GM10266 (cell line): ENCODE measurements at regions not wholly inside any gene's neighbourhood (a gene's known extent, or its start where the extent isn't known, plus 50 kb on each side); places are given as distances from the start of the nearest gene placed in this dataset.
"Not testable (repeated sequence)": the region's sequence is repeated elsewhere in the genome, so short reads cannot be mapped to it uniquely, and the experiment has no call there.

Experiments
- DNase-seq: peaks from one replicate; pipeline ENCODE4 v3.0.0; 2012; ENCODE audit errors: extremely low spot score
- TF ChIP-seq, protein P1 (sequence below): IDR thresholded peaks from 2 replicates; pipeline ENCODE4 v1.5.1; 2012; ENCODE audit warnings: mild to moderate bottlenecking, low read depth; ENCODE audit not compliant: control insufficient read depth, insufficient read depth; ENCODE audit errors: missing control alignments

DNA sequence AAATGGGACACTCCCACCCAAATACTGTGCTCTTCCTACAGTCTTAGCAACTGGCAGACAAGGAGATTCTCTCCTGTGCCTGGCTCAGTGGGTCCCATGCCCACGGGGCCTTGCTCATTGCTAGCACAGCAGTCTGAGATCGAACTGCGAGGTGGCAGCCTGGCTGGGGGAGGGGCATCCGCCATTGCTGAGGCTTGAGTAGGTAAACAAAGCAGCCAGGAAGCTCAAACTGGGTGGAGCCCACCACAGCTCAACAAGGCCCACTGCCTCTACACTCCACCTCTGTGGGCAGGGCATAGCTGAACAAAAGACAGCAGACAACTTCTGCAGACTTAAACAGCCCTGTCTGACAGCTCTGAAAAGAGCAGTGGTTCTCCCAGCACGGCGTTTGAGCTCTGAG lies 174.8 kb downstream of the COL12A1 start:
- DNase-seq, result not testable (repeated sequence)

GRCh38 chr6:75029333-75029732 lies 176.5 kb downstream of the COL12A1 start:
- TF ChIP-seq, protein P1, sequence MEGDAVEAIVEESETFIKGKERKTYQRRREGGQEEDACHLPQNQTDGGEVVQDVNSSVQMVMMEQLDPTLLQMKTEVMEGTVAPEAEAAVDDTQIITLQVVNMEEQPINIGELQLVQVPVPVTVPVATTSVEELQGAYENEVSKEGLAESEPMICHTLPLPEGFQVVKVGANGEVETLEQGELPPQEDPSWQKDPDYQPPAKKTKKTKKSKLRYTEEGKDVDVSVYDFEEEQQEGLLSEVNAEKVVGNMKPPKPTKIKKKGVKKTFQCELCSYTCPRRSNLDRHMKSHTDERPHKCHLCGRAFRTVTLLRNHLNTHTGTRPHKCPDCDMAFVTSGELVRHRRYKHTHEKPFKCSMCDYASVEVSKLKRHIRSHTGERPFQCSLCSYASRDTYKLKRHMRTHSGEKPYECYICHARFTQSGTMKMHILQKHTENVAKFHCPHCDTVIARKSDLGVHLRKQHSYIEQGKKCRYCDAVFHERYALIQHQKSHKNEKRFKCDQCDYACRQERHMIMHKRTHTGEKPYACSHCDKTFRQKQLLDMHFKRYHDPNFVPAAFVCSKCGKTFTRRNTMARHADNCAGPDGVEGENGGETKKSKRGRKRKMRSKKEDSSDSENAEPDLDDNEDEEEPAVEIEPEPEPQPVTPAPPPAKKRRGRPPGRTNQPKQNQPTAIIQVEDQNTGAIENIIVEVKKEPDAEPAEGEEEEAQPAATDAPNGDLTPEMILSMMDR, result no peak
- no peak for DNase-seq

GRCh38 chr6:75025371-75025770 lies 180.5 kb downstream of the COL12A1 start:
- TF ChIP-seq, protein P1, result no peak
- DNase-seq, result no peak

- TF ChIP-seq, protein P1, result no peak
- DNase-seq, result no peak
These were observed 181.0 kb downstream of the COL12A1 start for GRCh38 chr6:75024828-75025227.

DNA sequence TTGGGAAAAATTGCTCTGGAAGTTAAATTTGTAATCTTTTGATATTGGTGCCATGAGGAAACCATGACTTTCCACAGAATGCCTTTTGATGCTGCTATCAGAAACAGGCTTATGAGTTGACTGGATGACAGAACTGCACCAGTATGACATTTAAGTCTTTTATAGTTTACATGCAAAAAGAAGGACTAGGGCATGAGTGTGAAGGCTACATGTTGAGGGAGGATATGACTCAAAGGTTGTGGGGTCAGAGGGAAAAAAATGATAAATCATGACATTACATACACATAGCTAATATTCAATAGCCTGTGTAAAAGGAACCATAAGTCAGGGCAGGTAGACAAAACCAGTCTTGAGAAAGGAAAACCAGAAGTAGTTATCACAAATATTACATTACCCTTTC lies 182.2 kb downstream of the COL12A1 start:
- TF ChIP-seq, protein P1, result no peak
- DNase-seq, result no peak

DNA sequence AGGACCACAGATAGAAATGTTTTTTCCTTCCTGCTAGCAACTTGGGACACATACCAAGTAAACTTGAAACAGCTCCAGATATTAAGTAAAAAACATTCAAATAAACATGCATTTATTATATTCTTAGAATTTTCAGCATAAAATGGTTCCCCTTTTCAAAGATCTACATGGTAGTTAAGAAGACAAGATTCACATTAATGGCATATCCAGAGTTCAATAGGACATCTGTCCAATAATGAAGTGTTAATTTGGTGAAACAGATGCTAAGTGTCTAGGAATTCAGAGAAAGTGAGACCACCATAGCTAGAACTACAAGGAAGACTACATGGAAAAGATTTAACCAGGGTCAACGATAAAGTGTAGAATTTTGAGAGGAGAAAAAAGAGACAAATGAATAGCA lies 184.9 kb downstream of the COL12A1 start:
- TF ChIP-seq, protein P1, result no peak
- no peak for DNase-seq

DNA sequence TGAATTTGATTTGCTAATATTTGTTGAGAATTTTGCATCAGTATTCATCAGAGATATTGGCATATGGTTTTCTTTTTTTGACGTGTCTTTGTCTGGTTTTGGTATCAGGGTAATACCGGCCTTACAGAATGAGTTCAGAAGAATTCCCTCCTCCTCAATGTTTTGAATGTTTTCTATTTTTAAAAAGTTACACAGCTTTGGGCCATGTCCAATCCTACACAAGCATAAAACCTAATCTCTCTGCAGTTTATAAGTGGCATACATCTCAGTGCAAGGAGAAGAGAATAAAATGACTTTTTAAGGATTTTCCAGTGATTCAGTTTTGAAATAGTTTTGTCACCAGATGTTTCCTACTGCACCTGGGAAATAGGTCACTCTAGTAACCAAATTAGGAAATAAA lies 185.5 kb downstream of the COL12A1 start:
- DNase-seq, result no peak
- TF ChIP-seq, protein P1, result no peak

- DNase-seq, result no peak
- TF ChIP-seq, protein P1, result no peak
These were observed 193.8 kb downstream of the COL12A1 start for GRCh38 chr6:75012018-75012417.

- not testable (repeated sequence) for DNase-seq
These were observed 201.9 kb downstream of the COL12A1 start for GRCh38 chr6:75003984-75004383.
